ENCODE measurements at regions not wholly inside any gene's neighbourhood (a gene's known extent, or its start where the extent isn't known, plus 50 kb on each side); places are given as distances from the start of the nearest gene placed in this dataset.
"Not testable (repeated sequence)": the region's sequence is repeated elsewhere in the genome, so short reads cannot be mapped to it uniquely, and the experiment has no call there.

DNA sequence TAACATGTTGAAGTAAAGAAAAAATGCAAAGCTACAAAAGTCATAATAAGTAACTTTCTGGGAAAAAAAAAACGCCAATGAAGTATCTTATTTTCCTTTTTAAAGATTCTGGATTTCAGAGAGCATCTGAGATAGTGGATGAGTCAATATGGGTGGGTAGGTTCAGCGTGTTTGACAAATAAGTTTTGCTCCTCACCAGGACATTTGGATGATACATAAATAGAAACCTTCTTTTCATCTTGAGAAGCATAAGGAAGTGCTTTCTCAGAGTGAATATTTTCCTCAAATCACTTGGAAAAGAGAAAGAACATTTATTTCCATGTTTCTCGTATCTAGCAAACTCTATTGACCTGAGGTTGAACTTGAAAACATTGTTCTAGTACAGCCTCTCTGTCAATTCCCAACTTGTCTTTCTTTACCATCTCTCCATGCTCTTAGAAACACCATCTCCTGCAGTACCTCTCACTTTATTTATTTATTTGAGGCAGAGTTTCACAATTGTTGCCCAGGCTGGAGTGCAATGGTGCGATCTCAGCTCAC is 463.2 kb downstream of the KLF5 start:
- TF ChIP-seq, protein P1, sequence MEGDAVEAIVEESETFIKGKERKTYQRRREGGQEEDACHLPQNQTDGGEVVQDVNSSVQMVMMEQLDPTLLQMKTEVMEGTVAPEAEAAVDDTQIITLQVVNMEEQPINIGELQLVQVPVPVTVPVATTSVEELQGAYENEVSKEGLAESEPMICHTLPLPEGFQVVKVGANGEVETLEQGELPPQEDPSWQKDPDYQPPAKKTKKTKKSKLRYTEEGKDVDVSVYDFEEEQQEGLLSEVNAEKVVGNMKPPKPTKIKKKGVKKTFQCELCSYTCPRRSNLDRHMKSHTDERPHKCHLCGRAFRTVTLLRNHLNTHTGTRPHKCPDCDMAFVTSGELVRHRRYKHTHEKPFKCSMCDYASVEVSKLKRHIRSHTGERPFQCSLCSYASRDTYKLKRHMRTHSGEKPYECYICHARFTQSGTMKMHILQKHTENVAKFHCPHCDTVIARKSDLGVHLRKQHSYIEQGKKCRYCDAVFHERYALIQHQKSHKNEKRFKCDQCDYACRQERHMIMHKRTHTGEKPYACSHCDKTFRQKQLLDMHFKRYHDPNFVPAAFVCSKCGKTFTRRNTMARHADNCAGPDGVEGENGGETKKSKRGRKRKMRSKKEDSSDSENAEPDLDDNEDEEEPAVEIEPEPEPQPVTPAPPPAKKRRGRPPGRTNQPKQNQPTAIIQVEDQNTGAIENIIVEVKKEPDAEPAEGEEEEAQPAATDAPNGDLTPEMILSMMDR (IDR thresholded peaks at IDR 0.05), result no peak
- TF ChIP-seq EP300 (IDR thresholded peaks at IDR 0.05) (no peak), POLR2A (IDR thresholded peaks at IDR 0.05) (no peak)
- Histone ChIP-seq H3K27ac (peak overlapping the region in 2 of 4 donors; percentile 23 to 50), H3K36me3 (no peaks in the 10 kb centered on the region), H3K27me3 (no peaks in the 10 kb centered on the region), H3K9me3 (no peaks in the 10 kb centered on the region), H3K4me3 (no peak overlapping the region), H3K4me1 (peaks cover 0 to 6% (median 0%) of the 10 kb centered on the region in 4 donors)
- no peak for DNase-seq (ENCODE audit: low spot score in 2 of 2)
- WGBS, 2 donors, result 41 to 54% methylated on average over 4 of the region's 4 CpGs

DNA sequence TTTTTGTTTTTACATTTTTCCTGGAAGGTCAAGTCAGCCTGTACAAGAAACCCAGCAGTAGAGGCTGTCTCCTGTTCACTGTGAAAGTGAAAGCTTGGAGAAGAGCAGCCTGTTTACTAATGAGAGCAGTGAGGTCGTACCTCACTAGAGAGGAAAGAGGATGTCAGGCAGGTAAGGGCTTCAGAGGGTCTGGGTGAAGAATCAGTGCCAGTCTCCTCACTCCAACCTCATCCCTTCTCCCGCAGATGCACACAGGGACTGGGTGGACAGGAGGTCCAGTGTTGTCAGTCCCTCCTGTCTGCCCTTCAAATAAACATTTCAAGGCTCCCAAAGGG is 462.5 kb downstream of the KLF5 start:
- no peaks in the 10 kb centered on the region for H3K27me3 ChIP-seq
- WGBS, 2 donors, result 54 to 57% methylated on average over 2 of the region's 2 CpGs
- no peaks in the 10 kb centered on the region for H3K9me3 ChIP-seq
- DNase-seq (ENCODE audit: low spot score in 2 of 2), result no peak
- H3K27ac ChIP-seq, result peak overlapping the region in 3 of 4 donors; percentile 0 to 23 (median 22)
- no peaks in the 10 kb centered on the region for H3K36me3 ChIP-seq
- H3K4me3 ChIP-seq, result no peak overlapping the region
- TF ChIP-seq EP300 (IDR thresholded peaks at IDR 0.05), result no peak
- TF ChIP-seq, protein P1 (IDR thresholded peaks at IDR 0.05), result no peak
- no peak for TF ChIP-seq POLR2A (IDR thresholded peaks at IDR 0.05)
- H3K4me1 ChIP-seq, result peaks cover 0 to 6% (median 0%) of the 10 kb centered on the region in 4 donors

DNA sequence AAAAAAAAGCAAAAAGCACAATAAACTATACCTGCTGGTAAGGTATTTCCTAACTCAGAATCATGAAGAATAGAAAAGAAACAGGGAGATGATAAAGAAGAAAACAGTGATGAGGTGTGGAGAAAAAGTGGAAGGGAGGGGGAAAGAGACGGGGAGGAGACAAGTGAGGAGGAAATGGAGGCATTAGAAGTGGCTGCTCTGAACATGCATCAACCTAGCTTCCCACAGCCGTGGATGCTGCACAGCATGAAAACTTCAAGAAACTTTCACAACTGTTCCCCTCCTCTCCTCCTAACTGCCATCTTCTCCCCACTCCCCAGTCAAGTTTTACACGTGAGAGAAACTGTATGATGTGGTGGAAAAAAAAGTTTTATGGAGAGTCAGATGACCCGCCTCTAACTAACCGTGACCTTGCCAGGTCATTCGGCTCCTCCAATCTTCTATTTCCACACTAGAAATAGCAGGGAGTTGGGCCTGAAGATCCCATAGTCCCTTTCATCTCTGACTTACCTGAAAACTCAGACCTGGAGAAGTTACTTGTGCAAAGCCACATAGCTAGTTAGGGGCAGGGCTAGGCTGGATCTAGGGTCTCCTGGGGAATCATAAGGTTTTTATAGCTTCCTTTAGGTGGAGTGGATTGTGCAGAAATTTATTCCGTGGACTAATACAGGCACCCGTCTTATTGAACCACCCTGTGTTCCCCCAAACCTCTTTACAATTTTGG is 461.9 kb downstream of the KLF5 start:
- TF ChIP-seq EP300 (IDR thresholded peaks at IDR 0.05), result no peak
- TF ChIP-seq, protein P1 (IDR thresholded peaks at IDR 0.05), result no peak
- no peak for TF ChIP-seq POLR2A (IDR thresholded peaks at IDR 0.05)
- no peak overlapping the region for H3K4me3 ChIP-seq
- H3K9me3 ChIP-seq, result peaks cover 0 to 3% (median 0%) of the 10 kb centered on the region in 4 donors
- no peak for DNase-seq (ENCODE audit: low spot score in 2 of 2)
- WGBS, 2 donors, result 65 to 67% methylated on average over 8 of the region's 8 CpGs
- peak overlapping the region in 2 of 4 donors; percentile 0 to 22 for H3K27ac ChIP-seq
- no peaks in the 10 kb centered on the region for H3K27me3 ChIP-seq
- H3K36me3 ChIP-seq, result no peaks in the 10 kb centered on the region
- H3K4me1 ChIP-seq, result peaks cover 0 to 6% (median 0%) of the 10 kb centered on the region in 4 donors

DNA sequence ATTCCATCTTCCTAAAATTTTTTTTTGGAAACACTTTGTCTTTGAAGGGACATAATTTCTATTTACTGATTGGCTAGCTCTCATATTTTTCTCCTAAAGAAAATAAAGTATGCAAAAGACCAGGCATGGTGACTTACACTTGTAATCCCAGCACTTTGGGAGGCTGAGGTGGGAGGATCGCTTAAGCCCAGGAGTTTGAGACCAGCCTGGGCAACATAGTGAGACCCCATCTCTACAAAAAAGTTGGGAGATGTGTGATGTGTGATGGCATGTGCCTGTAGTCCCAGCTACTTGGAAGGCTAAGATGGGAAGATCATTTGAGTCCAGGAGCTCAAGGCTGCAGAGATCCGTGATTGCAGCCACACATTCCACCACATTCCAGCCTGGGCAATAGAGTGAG is 461.3 kb downstream of the KLF5 start:
- not testable (repeated sequence) for H3K27me3 ChIP-seq; H3K36me3 ChIP-seq; DNase-seq (ENCODE audit: low spot score in 2 of 2); H3K4me3 ChIP-seq; H3K4me1 ChIP-seq; H3K27ac ChIP-seq; H3K9me3 ChIP-seq
- 79 to 94% methylated on average over 2 of the region's 2 CpGs for WGBS, 2 donors

DNA sequence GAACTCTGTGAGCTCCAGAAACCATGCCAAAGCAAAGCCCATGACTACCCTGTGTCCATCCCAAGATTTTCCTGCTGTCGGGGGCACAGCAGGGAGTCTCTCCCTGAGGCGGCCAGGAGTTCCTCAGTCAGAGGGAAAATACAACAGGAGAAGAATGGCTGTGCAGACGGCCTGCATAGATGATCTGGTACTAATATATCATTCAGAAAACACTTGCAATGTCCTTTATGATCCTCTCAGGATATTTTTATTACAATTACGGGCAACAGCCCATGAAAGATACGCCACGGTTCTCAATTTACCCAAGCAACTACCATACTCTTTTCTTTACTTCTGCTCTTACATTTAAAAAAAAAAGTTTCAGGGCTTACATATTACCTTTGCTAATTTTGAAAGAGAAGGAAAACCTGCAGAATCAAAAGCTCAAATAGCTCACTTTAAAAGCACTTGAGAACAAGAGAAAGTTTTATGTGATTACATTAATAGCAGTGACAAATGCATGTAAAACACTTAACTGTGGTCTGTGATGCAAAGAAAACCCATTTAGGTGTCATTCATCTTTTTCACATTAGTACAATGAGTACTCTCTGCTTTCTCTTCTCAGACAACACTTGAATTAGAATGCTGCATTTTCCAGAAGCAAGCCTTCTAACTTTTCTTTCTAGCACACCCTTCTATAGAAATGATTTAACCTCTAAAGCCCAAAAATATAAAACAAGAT is 460.8 kb downstream of the KLF5 start:
- Histone ChIP-seq H3K36me3 (no peaks in the 10 kb centered on the region), H3K27ac (no peak overlapping the region), H3K4me3 (no peak overlapping the region), H3K9me3 (peaks cover 0 to 6% (median 0%) of the 10 kb centered on the region in 4 donors), H3K4me1 (peaks cover 0 to 6% (median 0%) of the 10 kb centered on the region in 4 donors), H3K27me3 (no peaks in the 10 kb centered on the region)
- TF ChIP-seq, protein P1 (IDR thresholded peaks at IDR 0.05), result no peak
- TF ChIP-seq POLR2A (IDR thresholded peaks at IDR 0.05), result no peak
- TF ChIP-seq EP300 (IDR thresholded peaks at IDR 0.05), result no peak
- DNase-seq (ENCODE audit: low spot score in 2 of 2), result no peak
- 87% methylated on average over 6 of the region's 6 CpGs for WGBS, 2 donors
